GM06990 (cell line): ENCODE measurements at regions not wholly inside any gene's neighbourhood (a gene's known extent, or its start where the extent isn't known, plus 50 kb on each side); places are given as distances from the start of the nearest gene placed in this dataset.

Source experiments
- DNase-seq: peaks from one replicate; pipeline ENCODE4 v3.0.0-alpha.2; 2011; ENCODE audit not compliant: insufficient read length; ENCODE audit errors: extremely low read depth
- H3K27me3 ChIP-seq: replicated peaks from 2 replicates; pipeline ENCODE4 v1.6.0; 2011; ENCODE audit warnings: low read length; ENCODE audit not compliant: control insufficient read depth, insufficient read depth
- H3K36me3 ChIP-seq: 2 replicates; pipeline ENCODE4 v1.5.1; 2011; ENCODE audit warnings: low read length; ENCODE audit not compliant: control insufficient read depth, insufficient read depth
- H3K4me3 ChIP-seq: replicated peaks from 2 replicates; pipeline ENCODE4 v1.5.1; 2011; ENCODE audit warnings: low read depth, mild to moderate bottlenecking, control low read depth, low read length
- TF ChIP-seq, protein P1 (sequence below): IDR thresholded peaks from 2 replicates; pipeline ENCODE4 v1.5.1; 2011; ENCODE audit warnings: low read length, control low read depth, mild to moderate bottlenecking, inconsistent platforms; ENCODE audit not compliant: insufficient read depth, poor library complexity, severe bottlenecking

DNA sequence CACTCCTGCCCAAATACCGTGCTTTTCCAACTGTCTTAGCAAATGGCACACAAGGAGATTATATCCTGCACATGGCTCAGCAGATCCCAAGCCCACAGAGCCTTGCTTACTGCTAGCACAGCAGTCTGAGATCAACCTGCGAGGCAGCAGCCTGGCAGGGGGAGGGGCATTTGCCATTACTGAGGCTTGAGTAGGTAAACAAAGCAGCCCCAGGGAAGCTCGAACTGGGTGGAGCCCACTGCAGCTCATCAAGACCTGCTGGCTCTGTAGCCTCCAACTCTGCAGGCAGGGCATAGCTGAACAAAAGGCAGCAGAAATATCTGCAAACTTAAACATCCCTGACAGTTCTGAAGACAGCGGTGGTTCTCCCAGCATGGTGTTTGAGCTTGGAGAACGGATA lies 70.1 kb upstream of the PTBP2 start:
- H3K36me3 ChIP-seq, result no peaks in the 10 kb centered on the region
- DNase-seq, result no peak
- H3K4me3 ChIP-seq, result no peak overlapping the region
- TF ChIP-seq, protein P1, sequence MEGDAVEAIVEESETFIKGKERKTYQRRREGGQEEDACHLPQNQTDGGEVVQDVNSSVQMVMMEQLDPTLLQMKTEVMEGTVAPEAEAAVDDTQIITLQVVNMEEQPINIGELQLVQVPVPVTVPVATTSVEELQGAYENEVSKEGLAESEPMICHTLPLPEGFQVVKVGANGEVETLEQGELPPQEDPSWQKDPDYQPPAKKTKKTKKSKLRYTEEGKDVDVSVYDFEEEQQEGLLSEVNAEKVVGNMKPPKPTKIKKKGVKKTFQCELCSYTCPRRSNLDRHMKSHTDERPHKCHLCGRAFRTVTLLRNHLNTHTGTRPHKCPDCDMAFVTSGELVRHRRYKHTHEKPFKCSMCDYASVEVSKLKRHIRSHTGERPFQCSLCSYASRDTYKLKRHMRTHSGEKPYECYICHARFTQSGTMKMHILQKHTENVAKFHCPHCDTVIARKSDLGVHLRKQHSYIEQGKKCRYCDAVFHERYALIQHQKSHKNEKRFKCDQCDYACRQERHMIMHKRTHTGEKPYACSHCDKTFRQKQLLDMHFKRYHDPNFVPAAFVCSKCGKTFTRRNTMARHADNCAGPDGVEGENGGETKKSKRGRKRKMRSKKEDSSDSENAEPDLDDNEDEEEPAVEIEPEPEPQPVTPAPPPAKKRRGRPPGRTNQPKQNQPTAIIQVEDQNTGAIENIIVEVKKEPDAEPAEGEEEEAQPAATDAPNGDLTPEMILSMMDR, result no peak
- H3K27me3 ChIP-seq, result no peaks in the 10 kb centered on the region

DNA sequence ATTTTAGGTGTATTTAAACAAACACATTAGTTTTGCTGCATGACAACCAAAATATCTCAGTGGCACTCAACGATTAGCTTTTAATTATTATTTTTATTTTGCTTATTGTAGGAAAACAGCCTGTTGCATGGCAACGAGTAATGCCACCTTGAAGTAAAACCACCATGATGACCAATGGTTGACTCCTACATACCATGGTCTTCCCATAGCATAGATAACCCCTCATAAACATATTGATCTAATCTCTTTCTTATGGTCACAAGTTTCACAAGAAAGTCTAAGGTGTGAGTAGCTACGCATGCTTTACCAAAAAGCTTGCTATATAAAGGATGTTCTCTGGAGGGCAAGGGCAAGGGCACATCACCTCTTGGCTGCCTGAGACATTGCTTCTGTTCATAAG lies 61.5 kb upstream of the PTBP2 start:
- DNase-seq, result no peak
- no peak overlapping the region for H3K4me3 ChIP-seq
- no peaks in the 10 kb centered on the region for H3K27me3 ChIP-seq
- TF ChIP-seq, protein P1, result no peak
- no peaks in the 10 kb centered on the region for H3K36me3 ChIP-seq

DNA sequence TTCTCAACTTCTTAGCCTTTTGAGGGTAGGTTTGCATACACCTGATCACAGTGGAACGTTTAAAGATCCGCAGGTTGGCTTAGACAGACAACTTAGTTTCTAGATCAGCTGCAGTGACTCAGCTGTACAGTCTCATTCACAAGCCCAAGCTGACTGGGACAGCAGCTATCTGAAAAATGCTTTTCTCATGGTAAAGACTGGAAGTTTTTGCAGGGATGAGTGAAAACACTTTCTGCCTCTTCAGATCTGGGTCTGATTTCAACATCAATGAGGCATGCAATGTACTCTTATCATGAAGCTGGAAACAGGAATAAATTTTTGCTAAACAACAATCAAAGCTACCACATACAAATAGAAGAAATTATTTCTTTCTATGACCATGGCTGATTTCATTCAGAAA lies 61.1 kb upstream of the PTBP2 start:
- Histone ChIP-seq H3K4me3 (no peak overlapping the region), H3K27me3 (no peaks in the 10 kb centered on the region), H3K36me3 (no peaks in the 10 kb centered on the region)
- DNase-seq, result no peak
- TF ChIP-seq, protein P1, result no peak
